ENCODE measurements at regions not wholly inside any gene's neighbourhood (a gene's known extent, or its start where the extent isn't known, plus 50 kb on each side); places are given as distances from the start of the nearest gene placed in this dataset.

- no peak for DNase-seq
Measured at GRCh38 chr6:29884261-29884660, 56.6 kb downstream of the HLA-G start.

GRCh38 chr6:29886701-29887100 is 55.6 kb upstream of the HLA-A start:
- DNase-seq, result no peak

- peak; percentile 20 for DNase-seq
Measured at GRCh38 chr6:29887330-29887818, 55.0 kb upstream of the HLA-A start.

- DNase-seq, result peak; percentile 20
Measured at GRCh38 chr6:29887819-29888776, 54.2 kb upstream of the HLA-A start.

Data from DMS79 treated with DMSO at 0.1 percent for 48 hours (cell line).